ENCODE measurements at regions not wholly inside any gene's neighbourhood (a gene's known extent, or its start where the extent isn't known, plus 50 kb on each side); places are given as distances from the start of the nearest gene placed in this dataset.
"Not testable (repeated sequence)": the region's sequence is repeated elsewhere in the genome, so short reads cannot be mapped to it uniquely, and the experiment has no call there.

- no peak overlapping the region for H3K4me3 ChIP-seq (ENCODE audit: low read depth, low read length)
Observed at GRCh38 chr10:111261081-111261615, 184.3 kb downstream of the ADRA2A start.

GRCh38 chr10:111265341-111265740 lies 188.5 kb downstream of the ADRA2A start:
- H3K4me3 ChIP-seq (ENCODE audit: low read depth, low read length): no peak overlapping the region

DNA sequence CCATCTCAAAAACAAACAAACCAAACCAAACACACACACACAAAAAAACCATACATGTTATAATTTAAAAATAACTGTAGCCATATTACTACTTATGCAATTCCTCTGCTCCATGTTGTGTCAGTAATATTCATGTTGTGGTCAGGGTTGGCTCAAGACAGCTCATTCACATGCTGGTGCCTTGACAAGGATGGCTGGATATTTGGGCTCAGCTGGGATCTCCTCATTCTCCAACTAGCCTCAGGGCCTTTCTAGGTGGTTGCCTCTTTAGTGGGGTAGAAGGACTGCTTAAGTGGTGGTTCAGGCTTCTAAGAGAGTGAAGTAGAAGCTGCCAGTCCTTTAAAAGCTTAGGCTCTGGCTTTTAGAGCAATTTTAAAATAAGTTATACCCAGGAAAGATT lies 189.3 kb downstream of the ADRA2A start:
- no peak overlapping the region for H3K4me3 ChIP-seq (ENCODE audit: low read depth, low read length)

DNA sequence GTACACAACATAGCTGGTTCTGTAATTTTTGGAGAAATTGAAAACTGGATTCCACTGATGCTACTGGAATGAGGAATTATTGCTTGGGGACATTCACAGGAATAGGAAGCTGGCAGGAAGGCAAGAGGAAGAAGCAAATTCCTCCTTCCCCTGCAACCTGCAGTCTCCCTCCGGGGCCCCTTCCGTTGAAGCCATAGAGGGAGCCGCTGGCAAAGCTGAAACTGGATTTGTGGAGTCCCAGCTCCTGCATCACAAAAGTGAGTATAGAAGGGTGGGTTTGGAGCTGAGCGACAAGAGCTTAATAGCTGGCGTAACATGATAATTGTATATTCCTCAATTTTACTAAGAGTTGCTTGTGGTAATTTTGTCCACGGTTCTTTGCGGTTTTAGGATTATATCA lies 190.8 kb downstream of the ADRA2A start:
- no peak overlapping the region for H3K4me3 ChIP-seq (ENCODE audit: low read depth, low read length)

GRCh38 chr10:111273235-111273634 lies 196.4 kb downstream of the ADRA2A start:
- no peak overlapping the region for H3K4me3 ChIP-seq (ENCODE audit: low read depth, low read length)

GRCh38 chr10:111273635-111274034 lies 196.8 kb downstream of the ADRA2A start:
- no peak overlapping the region for H3K4me3 ChIP-seq (ENCODE audit: low read depth, low read length)

- H3K4me3 ChIP-seq (ENCODE audit: low read depth, low read length): no peak overlapping the region
Observed at GRCh38 chr10:111275091-111275490, 198.3 kb downstream of the ADRA2A start.

GRCh38 chr10:111277661-111278060 lies 200.8 kb downstream of the ADRA2A start:
- no peak overlapping the region for H3K4me3 ChIP-seq (ENCODE audit: low read depth, low read length)

- no peak overlapping the region for H3K4me3 ChIP-seq (ENCODE audit: low read depth, low read length)
Observed at GRCh38 chr10:111278266-111278665, 201.4 kb downstream of the ADRA2A start.

GRCh38 chr10:111281516-111281915 lies 204.7 kb downstream of the ADRA2A start:
- H3K4me3 ChIP-seq (ENCODE audit: low read depth, low read length): no peak overlapping the region

DNA sequence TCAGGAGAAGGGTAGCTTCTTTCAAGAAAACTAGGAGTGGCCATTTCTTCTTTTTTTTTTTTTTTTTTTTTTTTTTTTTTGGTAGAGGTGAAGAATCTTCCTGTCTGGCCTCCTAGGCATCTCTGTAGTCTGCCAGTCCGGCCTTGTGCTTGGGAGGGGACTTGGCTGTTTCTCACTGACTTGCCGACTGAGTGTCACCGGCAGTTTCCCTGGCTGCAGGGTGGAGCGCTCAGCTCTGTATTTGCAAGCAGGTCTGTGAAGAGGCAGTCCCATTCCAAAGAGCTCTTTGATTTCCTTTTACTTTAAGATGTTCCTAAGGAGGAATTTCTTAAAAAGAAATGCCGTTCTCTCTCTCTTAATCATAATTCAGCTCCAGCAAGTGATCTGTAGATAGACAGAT lies 212.6 kb downstream of the ADRA2A start:
- no peak overlapping the region for H3K4me3 ChIP-seq (ENCODE audit: low read depth, low read length)

DNA sequence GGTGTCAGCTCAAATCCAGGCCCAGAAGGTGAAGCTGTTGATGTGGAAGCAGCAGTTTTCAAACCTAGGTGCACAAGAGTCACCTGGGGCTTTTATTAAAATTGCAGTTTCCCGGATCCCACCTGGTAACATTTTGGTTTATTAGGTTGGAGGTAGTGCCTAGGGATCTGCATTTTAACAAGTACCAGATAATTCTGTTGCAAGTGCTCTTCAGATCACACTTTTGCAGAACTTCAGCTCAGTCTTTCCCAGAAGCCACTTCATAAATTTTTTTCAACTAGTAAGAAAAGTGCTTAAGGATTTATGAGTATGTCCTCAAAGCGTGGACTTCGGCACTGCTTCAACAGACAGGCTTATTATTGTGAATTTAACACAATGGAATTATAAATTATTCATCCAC lies 213.8 kb downstream of the ADRA2A start:
- no peak overlapping the region for H3K4me3 ChIP-seq (ENCODE audit: low read depth, low read length)

GRCh38 chr10:111295788-111296187 lies 219.0 kb downstream of the ADRA2A start:
- no peak overlapping the region for H3K4me3 ChIP-seq (ENCODE audit: low read depth, low read length)

DNA sequence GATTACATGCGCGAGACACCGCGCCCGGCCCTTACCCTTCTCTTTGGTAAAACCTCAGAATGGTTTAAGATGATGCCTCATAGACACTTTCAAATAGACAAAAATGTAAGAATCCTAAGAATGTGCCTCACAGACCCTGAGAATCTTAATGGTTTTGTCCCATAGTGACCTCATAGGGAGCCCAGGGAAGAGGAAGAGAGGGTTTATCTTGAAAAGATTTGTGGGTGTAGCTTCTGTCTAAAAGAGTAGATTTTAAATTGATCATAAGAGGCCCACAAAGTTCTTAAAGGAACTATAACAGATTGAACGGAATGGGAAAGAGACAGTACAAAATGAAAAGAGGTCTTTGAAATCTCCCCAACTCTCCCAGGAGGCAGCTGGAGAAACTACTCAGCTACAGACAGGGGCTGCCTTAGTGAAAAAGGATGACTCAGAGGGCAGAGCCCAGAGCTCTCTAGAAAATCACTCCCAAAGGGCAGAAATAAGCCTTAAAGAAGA lies 220.6 kb downstream of the ADRA2A start:
- H3K4me3 ChIP-seq (ENCODE audit: low read depth, low read length): no peak overlapping the region

- H3K4me3 ChIP-seq (ENCODE audit: low read depth, low read length): no peak overlapping the region
Observed at GRCh38 chr10:111298031-111298430, 221.2 kb downstream of the ADRA2A start.

DNA sequence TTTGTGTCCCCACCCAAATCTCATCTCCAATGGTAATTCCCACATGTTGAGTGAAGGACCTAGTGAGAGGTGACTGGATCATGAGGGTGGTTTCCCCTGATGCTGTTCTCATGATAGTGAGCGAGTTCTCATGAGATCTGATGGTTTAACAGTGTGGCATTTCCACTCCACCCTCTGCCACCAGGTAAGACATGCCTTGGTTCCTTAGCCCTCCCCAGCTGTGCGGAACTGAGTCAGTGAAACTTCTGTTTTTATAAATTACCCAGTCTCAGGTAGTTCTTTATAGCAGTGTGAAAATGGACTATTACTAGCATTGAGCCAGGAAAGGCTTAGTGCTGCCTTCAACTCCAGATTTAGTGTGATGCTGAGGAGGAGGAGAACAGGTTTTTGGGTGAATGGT lies 222.2 kb downstream of the ADRA2A start:
- H3K4me3 ChIP-seq (ENCODE audit: low read depth, low read length): no peak overlapping the region

GRCh38 chr10:111303887-111304286 lies 227.1 kb downstream of the ADRA2A start:
- no peak overlapping the region for H3K4me3 ChIP-seq (ENCODE audit: low read depth, low read length)

GRCh38 chr10:111316722-111317212 lies 239.9 kb downstream of the ADRA2A start:
- no peak overlapping the region for H3K4me3 ChIP-seq (ENCODE audit: low read depth, low read length)

GRCh38 chr10:111319866-111320265 lies 243.0 kb downstream of the ADRA2A start:
- H3K4me3 ChIP-seq (ENCODE audit: low read depth, low read length): no peak overlapping the region

DNA sequence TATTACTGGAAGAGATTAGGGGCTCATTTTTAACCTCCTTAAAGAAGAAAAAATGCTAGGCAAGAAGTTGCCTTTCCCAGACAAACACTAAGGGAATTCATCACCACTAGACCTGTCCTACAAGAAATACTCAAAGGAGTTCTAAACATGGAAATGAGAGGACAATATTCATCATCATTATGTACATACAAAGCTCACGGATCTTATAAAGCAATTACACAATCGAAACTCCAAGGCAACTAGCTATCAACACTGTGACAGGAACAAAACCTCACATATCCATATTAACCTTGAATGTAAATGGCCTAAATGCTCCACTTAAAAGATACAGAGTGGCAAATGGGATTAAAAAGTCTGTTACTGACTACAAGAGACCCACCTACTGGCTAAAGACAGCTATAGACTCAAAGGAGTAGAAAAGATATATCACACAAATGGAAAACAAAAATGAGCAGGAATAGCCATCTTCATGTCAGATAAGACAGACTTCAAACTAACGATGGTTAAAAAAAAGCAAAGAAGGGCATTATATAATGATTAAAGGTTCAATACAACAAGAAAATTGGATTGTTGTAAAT lies 246.6 kb downstream of the ADRA2A start:
- H3K4me3 ChIP-seq (ENCODE audit: low read depth, low read length): no peak overlapping the region

GRCh38 chr10:111332174-111332573 lies 255.3 kb downstream of the ADRA2A start:
- not testable (repeated sequence) for H3K4me3 ChIP-seq (ENCODE audit: low read depth, low read length)

- no peak overlapping the region for H3K4me3 ChIP-seq (ENCODE audit: low read depth, low read length)
Observed at GRCh38 chr10:111335826-111336225, 259.0 kb downstream of the ADRA2A start.

- no peak overlapping the region for H3K4me3 ChIP-seq (ENCODE audit: low read depth, low read length)
Observed at GRCh38 chr10:111338035-111338434, 261.2 kb downstream of the ADRA2A start.
